Amniotic epithelial cell (primary cell): ENCODE measurements at regions not wholly inside any gene's neighbourhood (a gene's known extent, or its start where the extent isn't known, plus 50 kb on each side); places are given as distances from the start of the nearest gene placed in this dataset.
"Not testable (repeated sequence)": the region's sequence is repeated elsewhere in the genome, so short reads cannot be mapped to it uniquely, and the experiment has no call there.

Experiments
- DNase-seq: peaks from one replicate; pipeline ENCODE4 v3.0.0-alpha.2; 2010; ENCODE audit warnings: low read depth

DNA sequence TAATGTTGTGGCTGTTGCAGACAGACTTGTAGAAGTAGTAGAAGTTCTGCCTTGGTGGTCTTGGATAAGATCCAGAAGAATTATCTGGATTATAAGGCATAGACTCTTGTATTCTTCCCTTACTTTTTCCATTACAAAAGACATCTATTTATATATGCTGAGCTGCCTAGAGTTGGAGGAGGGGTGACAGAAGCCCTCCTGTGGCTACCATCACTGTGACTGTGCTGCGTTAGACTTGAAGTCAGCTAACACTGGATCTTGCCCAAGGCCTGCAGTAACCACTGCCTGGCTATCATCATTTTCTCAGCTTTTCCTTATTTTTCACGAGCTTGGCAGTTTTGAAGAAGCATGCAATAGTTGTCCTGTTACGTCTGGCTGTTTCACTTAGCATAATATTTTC lies 684.8 kb upstream of the BCHE start:
- no peak for DNase-seq

DNA sequence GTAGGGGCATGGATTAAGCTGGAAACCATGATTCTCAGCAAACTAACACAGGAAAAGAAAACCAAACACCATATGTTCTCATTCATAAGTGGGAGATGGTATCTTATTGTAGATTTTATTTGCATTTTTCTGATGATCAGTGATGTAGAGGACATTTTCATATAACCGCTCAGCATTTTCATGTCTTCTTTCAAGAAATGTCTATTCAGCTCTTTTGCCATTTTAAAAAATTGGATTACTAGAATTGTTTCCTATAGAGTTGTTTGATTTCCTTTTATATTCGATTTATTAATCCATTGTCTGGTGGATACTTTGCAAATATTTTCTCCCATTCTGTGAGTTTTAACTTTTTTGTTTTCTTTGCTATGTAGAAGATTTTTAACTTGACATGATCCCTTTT lies 682.2 kb upstream of the BCHE start:
- no peak for DNase-seq

GRCh38 chr3:166518040-166518439 lies 680.8 kb upstream of the BCHE start:
- no peak for DNase-seq

- no peak for DNase-seq
Observed at GRCh38 chr3:166510382-166510781, 673.2 kb upstream of the BCHE start.

DNA sequence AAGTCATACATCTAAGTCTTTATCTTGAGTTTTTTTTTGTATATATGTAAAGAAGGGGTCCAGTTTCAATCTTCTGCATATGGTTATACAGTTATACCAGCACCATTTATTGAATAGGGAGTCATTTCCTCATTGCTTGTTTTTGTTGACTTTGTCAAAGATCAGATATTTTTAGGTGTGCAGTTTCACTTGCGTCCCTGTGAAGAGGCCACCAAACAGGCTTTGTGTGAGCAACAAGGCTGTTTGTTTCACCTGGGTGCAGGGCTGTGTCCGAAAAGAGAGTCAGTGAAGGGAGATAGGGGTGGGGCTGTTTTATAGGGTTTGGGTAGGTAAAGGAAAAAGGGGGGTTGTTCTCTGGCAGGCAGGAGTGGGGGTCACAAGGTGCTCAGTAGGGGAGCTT lies 663.2 kb upstream of the BCHE start:
- DNase-seq = not testable (repeated sequence)

GRCh38 chr3:166499636-166500035 lies 662.4 kb upstream of the BCHE start:
- no peak for DNase-seq

GRCh38 chr3:166498446-166498845 lies 661.2 kb upstream of the BCHE start:
- no peak for DNase-seq

DNA sequence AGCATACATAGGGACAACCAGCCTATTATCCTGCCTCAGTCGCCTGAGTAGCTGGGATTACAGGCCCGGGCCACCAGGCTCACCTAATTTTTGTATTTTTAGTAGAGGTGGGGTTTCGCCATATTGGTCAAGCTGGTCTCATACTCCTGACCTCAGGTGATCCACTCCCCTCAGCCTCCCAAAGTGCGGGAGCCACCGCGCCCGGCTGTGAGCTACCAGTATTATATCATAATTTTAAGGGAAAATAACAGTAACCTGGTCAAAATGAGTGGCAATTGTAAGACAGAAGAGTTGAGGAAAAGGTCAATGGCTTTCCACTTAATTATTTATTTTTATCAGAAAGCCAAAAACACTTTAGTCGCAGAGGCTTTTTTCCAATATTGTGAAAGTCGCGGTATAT lies 652.6 kb upstream of the BCHE start:
- no peak for DNase-seq

DNA sequence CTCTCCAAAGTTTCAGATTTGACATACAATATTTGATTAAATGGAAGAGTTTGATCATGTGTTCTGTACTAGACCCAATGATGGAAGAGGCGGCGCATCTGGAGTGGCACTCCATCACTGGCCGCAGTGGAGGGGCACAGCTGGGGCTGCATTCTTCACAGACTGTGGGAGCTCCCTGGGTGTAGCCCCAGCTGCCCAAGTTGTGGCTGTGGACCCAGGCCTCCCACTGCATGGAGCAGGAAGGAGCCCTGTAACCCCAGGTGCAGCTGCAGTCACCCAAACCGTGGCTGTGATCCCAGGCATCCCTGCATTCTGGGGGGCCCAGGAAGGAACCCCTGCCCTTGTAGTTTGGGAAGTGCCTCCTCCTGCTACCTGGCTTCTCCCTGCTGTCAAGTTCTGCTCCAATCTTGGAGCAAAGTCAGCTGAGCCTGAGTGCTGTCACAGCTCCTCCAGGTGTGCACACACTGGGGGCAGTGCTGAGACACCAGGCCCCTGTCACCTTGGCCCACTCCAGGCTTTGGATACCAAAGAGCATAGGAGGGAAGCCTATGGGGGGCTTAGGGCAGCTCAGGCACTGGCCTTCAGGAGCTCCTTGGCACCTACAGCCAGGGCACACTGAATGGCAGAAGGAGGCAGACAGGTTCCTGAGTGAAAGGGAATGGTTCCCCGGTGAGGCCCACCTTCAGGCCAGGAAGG lies 651.9 kb upstream of the BCHE start:
- no peak for DNase-seq

DNA sequence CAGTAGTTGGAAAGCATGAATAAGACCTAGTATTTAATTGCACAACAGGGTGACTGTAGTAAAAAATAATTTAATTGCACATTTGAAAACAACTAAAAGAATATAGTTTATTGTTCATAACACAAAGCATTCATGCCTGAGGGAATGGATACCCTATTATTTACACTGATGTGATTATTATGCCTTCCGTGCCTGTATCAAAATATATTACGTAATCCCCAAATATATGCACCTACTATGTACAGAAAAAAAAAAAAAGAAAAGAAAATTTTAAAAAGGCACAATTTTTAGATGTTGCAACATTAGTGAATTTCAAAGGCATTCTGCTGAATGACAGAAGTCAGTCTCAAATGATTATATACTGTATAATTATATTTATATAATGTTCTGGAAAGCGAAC lies 647.2 kb upstream of the BCHE start:
- no peak for DNase-seq

- no peak for DNase-seq
Observed at GRCh38 chr3:166481340-166481739, 644.1 kb upstream of the BCHE start.

- DNase-seq = no peak
Observed at GRCh38 chr3:166478356-166478755, 641.1 kb upstream of the BCHE start.

DNA sequence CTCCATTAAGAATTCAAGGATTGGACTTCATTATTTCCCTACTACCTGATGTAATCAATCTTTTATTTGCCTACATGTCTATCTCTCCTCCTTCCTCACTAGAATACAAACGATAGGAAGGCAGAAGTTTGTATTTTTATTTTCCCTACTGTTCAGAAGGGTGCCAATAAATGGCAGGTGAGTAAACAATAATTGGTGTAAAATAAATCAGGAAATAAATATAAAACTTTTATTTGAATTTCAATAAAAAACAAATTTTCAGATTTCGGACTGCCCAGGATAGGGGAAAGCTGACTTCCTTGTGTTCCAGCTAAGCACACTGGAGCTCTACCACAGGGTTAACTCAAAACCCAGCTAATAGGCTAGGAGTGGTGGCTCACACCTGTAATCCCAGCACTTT lies 636.3 kb upstream of the BCHE start:
- DNase-seq = no peak

DNA sequence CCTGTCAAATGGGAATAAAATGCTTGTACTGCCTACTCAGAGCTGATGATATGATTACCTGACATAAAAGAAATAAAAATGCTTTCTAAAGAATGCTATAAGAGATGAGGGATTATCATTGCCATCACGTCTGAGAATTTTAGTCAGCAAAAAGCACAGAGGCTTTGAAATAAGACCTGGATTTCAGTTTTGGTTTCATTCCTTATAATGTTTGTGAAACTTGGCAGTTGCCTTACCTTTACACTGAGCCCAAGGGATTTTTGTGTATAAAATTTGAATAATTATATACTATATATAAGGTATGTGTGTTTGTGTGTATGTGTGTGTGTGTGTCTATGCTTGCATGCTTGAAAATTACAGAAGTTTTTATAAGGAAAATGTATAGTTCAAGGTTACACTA lies 634.8 kb upstream of the BCHE start:
- no peak for DNase-seq

GRCh38 chr3:166471074-166471767 lies 634.0 kb upstream of the BCHE start:
- DNase-seq = no peak

DNA sequence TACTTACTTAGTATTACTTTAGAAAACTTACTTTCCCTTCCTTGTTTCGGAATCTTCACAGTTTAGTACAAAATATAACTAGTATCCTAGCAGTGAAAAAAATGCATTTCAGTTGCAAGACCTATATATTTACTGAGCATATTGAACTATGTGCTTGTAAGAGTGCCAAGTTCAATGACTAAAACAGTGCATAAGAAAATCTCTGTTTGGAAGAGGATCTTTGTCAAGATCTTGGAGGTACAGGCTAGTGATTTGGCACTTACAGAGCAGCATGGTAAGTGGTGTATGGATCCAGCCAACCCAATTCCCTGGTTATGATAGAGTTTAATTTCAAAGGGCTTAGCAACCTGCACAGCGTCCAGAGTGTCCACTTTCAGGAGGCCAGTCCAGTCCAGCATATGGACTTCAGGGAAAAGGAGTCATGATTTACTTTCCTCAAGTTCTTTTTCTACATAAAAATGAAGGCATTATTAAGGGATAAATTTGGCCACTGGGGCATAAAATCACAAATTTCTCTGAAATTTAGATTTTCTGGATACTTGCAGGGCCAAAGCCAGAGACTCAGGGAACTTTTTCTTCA lies 625.8 kb upstream of the BCHE start:
- no peak for DNase-seq

GRCh38 chr3:166461626-166462025 lies 624.4 kb upstream of the BCHE start:
- no peak for DNase-seq

- no peak for DNase-seq
Observed at GRCh38 chr3:166457382-166457781, 620.2 kb upstream of the BCHE start.

DNA sequence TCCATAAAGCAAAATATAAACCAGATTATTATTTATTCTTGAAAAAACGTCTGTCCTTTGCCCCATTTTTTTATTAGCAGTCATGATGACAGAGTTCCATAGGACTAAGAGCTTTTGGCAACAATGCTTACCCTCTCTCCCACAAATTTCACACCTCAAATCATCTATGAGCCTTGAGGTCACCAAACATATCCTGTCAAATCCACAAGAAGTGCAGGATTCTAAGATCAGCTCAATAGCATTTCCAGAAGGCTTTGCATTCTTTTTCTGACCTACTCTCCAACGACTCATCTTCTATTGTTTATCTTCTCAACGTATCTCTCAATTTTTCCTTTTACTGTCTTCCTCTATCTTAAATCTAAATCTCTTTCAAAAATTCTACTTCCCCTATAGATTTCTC lies 619.1 kb upstream of the BCHE start:
- DNase-seq = no peak

GRCh38 chr3:166455744-166456143 lies 618.5 kb upstream of the BCHE start:
- peak; percentile 36 for DNase-seq

DNA sequence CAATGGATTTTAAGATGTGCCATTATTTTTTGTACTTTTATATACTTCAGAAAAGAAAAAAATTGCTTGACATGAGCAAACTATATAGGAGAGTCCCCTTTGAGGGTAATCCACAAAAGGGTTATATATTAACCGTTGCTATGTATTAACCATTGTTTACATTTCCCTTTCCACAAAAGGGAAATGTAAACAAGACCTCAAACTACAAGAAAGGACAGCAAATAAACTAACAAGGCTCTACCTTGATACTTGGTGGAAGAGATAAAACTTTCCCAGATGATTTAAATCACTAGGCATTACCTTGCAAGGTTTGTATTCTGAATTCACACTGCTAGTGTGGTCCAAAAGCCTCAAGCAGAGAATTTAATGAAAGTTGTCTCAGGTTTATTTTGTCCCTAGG lies 616.3 kb upstream of the BCHE start:
- DNase-seq = no peak

GRCh38 chr3:166451997-166452396 lies 614.8 kb upstream of the BCHE start:
- DNase-seq = peak; percentile 6

GRCh38 chr3:166447513-166447912 lies 610.3 kb upstream of the BCHE start:
- DNase-seq = no peak

DNA sequence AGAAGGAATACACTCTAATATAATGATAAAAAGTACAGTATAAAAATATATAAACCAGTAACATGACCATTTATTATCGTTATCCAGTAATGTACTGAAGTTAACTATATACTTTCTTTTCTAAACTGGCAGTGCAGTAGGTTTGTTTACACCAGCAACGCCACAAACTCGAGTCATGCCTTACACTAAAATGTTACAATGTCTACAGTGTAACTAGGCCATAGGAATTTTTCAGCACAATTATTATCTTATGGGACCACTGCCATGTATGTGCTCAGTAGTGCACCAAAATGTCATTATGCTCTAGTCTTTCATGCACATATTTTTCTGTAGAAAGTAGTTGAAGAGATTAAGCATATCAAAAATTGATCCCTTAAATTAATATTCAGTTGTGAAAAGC lies 609.8 kb upstream of the BCHE start:
- peak; percentile 12 for DNase-seq
